ENCODE measurements at regions not wholly inside any gene's neighbourhood (a gene's known extent, or its start where the extent isn't known, plus 50 kb on each side); places are given as distances from the start of the nearest gene placed in this dataset.

GRCh38 chr7:25845464-25845863, 306.5 kb upstream of the NFE2L3 start:
- no peak for TF ChIP-seq CTCF (IDR thresholded peaks at IDR 0.05; ENCODE audit: insufficient read depth, low read depth, low read length)
- no peak for TF ChIP-seq EZH2 (IDR thresholded peaks at IDR 0.05; ENCODE audit: insufficient read depth, low read length)

Measured in astrocyte (in vitro differentiated cells and primary cell).